OCI-LY7 (cell line): ENCODE measurements at regions not wholly inside any gene's neighbourhood (a gene's known extent, or its start where the extent isn't known, plus 50 kb on each side); places are given as distances from the start of the nearest gene placed in this dataset.
A peak's percentile ranks its signal among the peaks of the same experiment; 100 is the strongest.

Experiments used
- BruUV-seq: library from RNA; stranded (reverse); fragments of 400-500 nt; replicated peaks from 2 replicates; lab custom pipeline; 2021; lab: Mats Ljungman, UMichigan
- CTCF ChIA-PET: fragments of 300-600 bp; sonication (Branson Sonifier 250); formaldehyde crosslinking; loops from one replicate; lab custom pipeline; 2022; ENCODE audit warnings: antibody characterized with exemption; ENCODE audit not compliant: unreplicated experiment; lab: Charles Lee
- POLR2A ChIA-PET: fragments of 300-600 bp; sonication (Branson Sonifier 250); formaldehyde crosslinking; loops from one replicate; lab custom pipeline; 2022; ENCODE audit warnings: antibody characterized with exemption; lab: Charles Lee
- DNase-seq: peaks from one replicate; pipeline ENCODE4 v3.0.0-alpha.2; 2015; ENCODE audit warnings: low spot score
- H2AFZ ChIP-seq: fragments of 200-600 bp; sonication (generic), shearing (Covaris generic); 2 replicates; pipeline ENCODE4 v1.6.1; 2014; ENCODE audit warnings: mild to moderate bottlenecking, antibody characterized with exemption, low read length, moderate library complexity
- H3K27ac ChIP-seq: fragments of 200-600 bp; sonication (generic); 2 replicates; pipeline ENCODE4 v1.5.1; 2014; ENCODE audit warnings: mixed run types, low read depth, mild to moderate bottlenecking, moderate library complexity, low read length, inconsistent platforms; ENCODE audit not compliant: poor library complexity, severe bottlenecking
- H3K36me3 ChIP-seq: fragments of 200-600 bp; sonication (generic); 2 replicates; pipeline ENCODE4 v1.6.1; 2014; ENCODE audit warnings: mild to moderate bottlenecking, antibody characterized with exemption, low read length, moderate library complexity, mixed read lengths; ENCODE audit not compliant: insufficient read depth
- H3K4me1 ChIP-seq: fragments of 200-600 bp; sonication (generic); 2 replicates; pipeline ENCODE4 v1.5.1; 2014; ENCODE audit warnings: mild to moderate bottlenecking, low read length; ENCODE audit not compliant: insufficient read depth, poor library complexity, severe bottlenecking
- H3K4me2 ChIP-seq: fragments of 200-600 bp; sonication (generic); 2 replicates; pipeline ENCODE4 v1.6.1; 2014; ENCODE audit warnings: mild to moderate bottlenecking, low read length
- H3K4me3 ChIP-seq: fragments of 200-600 bp; sonication (generic); 2 replicates; pipeline ENCODE4 v1.5.1; 2014; ENCODE audit warnings: mild to moderate bottlenecking, low read depth, low read length; ENCODE audit not compliant: poor library complexity, severe bottlenecking
- H3K79me2 ChIP-seq: fragments of 200-600 bp; sonication (generic); 2 replicates; pipeline ENCODE4 v1.6.1; 2016; ENCODE audit warnings: low read depth, mild to moderate bottlenecking, low read length, moderate library complexity, mixed read lengths; ENCODE audit not compliant: insufficient read depth
- H3K9me2 ChIP-seq: fragments of 200-600 bp; sonication (generic); 2 replicates; pipeline ENCODE4 v1.6.1; 2016; ENCODE audit warnings: mild to moderate bottlenecking, low read length, mixed read lengths; ENCODE audit not compliant: insufficient read depth
- H3K9me3 ChIP-seq: fragments of 200-600 bp; sonication (generic); 2 replicates; pipeline ENCODE4 v1.6.1; 2014; ENCODE audit warnings: mild to moderate bottlenecking, mixed run types, low read length, mixed read lengths
- H4K20me1 ChIP-seq: fragments of 200-600 bp; sonication (generic); 2 replicates; pipeline ENCODE4 v1.6.1; 2014; ENCODE audit warnings: mild to moderate bottlenecking, antibody characterized with exemption, low read length, moderate library complexity, mixed read lengths; ENCODE audit not compliant: insufficient read depth
- CTCF ChIP-seq: fragments of 200-600 bp; sonication (generic); conservative IDR thresholded peaks from 2 replicates; pipeline ENCODE4 v1.5.1; 2014; ENCODE audit warnings: mild to moderate bottlenecking, antibody characterized with exemption, low read length, moderate library complexity, mixed read lengths
- EZH2phosphoT487 ChIP-seq: fragments of 200-600 bp; sonication (generic); IDR thresholded peaks from 2 replicates; pipeline ENCODE4 v1.6.1; 2018; ENCODE audit warnings: low read depth, borderline replicate concordance, mild to moderate bottlenecking, mixed run types, antibody characterized with exemption, low read length, moderate library complexity, mixed read lengths
- intact Hi-C: fragments of 100-400 bp; cut with micrococcal nuclease; formaldehyde crosslinking; loops from one replicate; pipeline ENCODE4 v1.10.0; 2022; ENCODE audit not compliant: unreplicated experiment

DNA sequence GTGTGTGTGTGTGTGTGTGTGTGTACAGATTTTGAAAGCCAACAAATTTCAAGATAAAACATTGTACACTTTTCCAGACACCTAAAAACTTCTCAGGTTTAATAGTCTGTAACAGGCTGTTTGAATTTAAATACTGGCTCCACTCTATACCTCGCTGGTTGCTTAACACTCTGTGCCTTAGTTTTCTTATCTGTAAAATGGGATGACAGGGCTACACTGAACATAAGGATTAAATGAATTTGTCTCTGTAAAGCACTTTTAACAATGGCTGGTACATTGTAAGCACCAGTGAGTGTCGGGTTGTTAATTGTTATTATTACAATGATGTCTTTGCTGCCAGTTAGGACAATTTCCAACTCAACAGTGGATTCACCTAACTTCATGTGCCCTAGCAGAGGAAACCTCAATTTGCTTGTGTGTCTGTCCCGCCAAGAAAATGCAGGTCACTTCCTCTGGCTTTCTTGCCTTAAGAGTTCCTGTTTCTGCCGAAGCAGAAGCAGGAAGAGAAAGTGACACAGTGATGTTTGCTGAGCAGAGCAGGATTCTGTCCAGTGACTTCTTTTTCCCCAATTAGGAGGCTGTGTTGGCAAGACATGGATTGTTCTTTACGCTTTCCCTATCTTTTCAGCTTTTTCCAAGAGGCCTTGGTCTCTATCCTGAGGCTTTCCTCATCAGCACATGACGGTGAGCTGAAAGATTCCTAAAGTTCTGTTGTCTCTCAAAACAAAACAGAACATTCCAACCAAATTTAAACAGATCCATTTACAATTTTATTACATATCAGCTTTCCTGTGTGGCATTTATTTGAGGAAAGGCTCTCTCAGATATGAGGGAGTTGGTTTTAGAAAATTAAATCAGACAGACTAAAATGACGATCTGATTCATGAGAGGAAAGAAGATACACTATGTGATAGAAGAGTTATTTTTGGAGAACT, 154.1 kb upstream of the ATP2B1 start:
- Histone ChIP-seq H3K36me3 (no peaks in the 10 kb centered on the region; the same call in 1 of the 2 replicates), H3K4me1 (peaks cover 62% of the 10 kb centered on the region)

GRCh38 chr12:89861086-89861485, 152.4 kb upstream of the ATP2B1 start:
- POLR2A ChIA-PET, result interaction anchor here (0.6 kb wide), 1 partner anchor 199 kb away, joined by 4 read pairs; no protein-coding TSS in a partner anchor
- H3K4me1 ChIP-seq, result peaks cover 79% of the 10 kb centered on the region
- intact Hi-C loops, result loop anchor here (5.0 kb wide), 4 partner anchors 66 to 319 kb away; no protein-coding TSS in a partner anchor

More for the DNA sequence above, 154.1 kb upstream of the ATP2B1 start:
- no peaks in the 10 kb centered on the region for H4K20me1 ChIP-seq
- no peaks in the 10 kb centered on the region for H3K9me3 ChIP-seq
- intact Hi-C loops, result loop anchor here (1.0 to 5.0 kb wide), 5 partner anchors 65 to 320 kb away; no protein-coding TSS in a partner anchor
- CTCF ChIA-PET, result no interaction called here
- DNase-seq, result peak; percentile 91
- H3K9me2 ChIP-seq, result no peaks in the 10 kb centered on the region
- H3K79me2 ChIP-seq, result no peaks in the 10 kb centered on the region
- peak overlapping the region; percentile 94 for H2AFZ ChIP-seq
- TF ChIP-seq EZH2phosphoT487 (no peak), CTCF (no peak)
- peak overlapping the region; percentile 73 for H3K4me2 ChIP-seq
- POLR2A ChIA-PET, result interaction anchor here (0.7 to 3.3 kb wide), 15 partner anchors 9 to 240 kb away, joined by 3 to 12 read pairs (median 4); no protein-coding TSS in a partner anchor
- peak overlapping the region; percentile 49 for H3K4me3 ChIP-seq
- peak overlapping the region; percentile 78 for H3K27ac ChIP-seq
- BruUV-seq, result TSS peak; percentile 95

More at GRCh38 chr12:89861086-89861485, 152.4 kb upstream of the ATP2B1 start:
- Histone ChIP-seq H3K79me2 (no peaks in the 10 kb centered on the region), H4K20me1 (no peaks in the 10 kb centered on the region), H3K9me3 (no peaks in the 10 kb centered on the region), H3K4me2 (no peak overlapping the region), H3K4me3 (no peak overlapping the region), H2AFZ (peak overlapping the region; percentile 94; the same call in 1 of the 2 replicates), H3K9me2 (no peaks in the 10 kb centered on the region), H3K27ac (no peak overlapping the region), H3K36me3 (no peaks in the 10 kb centered on the region; the same call in 1 of the 2 replicates)
- no TSS peak for BruUV-seq
- CTCF ChIA-PET, result no interaction called here
- no peak for TF ChIP-seq CTCF
- TF ChIP-seq EZH2phosphoT487, result no peak
- no peak for DNase-seq
